NCI-H2081 treated with DMSO at 0.1 percent for 48 hours (cell line): ENCODE measurements at regions not wholly inside any gene's neighbourhood (a gene's known extent, or its start where the extent isn't known, plus 50 kb on each side); places are given as distances from the start of the nearest gene placed in this dataset.
A peak's percentile ranks its signal among the peaks of the same experiment; 100 is the strongest.
"Not testable (repeated sequence)": the region's sequence is repeated elsewhere in the genome, so short reads cannot be mapped to it uniquely, and the experiment has no call there.

Experiments
- DNase-seq: peaks from one replicate; lab custom pipeline; 2025; lab: John Stamatoyannopoulos, UW

DNA sequence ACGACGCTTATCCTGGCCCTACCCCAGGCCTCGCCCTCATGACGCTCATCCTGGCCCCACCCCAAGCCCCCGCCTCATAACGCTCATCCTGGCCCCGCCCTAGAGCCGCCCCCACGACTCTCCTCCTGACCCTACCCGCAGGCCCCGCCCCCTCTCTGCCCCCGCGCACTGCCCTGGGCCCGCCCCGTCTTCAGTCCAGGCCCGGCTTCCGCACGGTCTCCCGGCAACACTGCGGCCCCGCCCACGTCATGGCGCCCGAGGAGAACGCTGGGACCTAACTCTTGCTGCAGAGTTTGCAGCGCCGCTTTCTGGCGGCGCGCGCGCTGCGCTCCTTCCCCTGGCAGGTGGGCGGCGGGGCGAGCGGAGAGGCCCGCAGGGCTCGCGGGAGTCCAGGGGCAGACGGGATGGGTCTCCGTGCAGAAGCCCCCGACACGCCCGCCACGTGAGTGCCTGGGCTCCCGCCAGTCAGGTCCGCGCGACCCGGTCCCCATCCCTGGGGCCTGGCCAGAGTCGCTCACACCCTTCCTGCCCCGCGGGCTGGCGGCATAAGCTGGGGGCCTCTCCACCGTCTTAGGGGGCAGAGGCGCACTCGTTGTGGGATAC, 52.5 kb upstream of the ROPN1B start:
- peak; percentile 76 for DNase-seq

DNA sequence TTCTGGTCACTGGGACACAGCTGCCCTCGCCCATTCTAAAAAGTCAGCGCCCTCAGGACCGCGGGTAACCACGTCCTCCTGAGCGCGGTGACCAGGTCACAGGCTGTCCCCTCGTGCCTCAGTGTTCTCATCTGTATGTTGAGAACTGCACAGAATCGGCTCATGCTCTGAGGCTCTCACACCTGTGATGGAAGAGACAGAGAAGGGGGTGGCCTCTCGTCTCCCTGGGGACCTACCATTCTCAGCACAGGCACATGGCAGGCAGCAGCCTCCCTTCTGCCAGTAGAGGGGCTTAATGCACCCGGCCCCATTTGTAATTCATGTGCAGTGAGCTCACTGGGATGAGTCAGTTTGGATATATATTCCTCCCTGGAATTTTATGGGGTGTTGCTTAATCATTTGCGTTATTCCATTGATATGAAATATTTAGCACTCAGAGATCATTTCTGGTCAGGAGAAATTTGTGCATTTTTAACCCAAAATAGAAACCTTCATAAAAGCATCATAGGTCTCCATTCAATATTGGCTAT, 51.9 kb upstream of the ROPN1B start:
- DNase-seq: not testable (repeated sequence)

DNA sequence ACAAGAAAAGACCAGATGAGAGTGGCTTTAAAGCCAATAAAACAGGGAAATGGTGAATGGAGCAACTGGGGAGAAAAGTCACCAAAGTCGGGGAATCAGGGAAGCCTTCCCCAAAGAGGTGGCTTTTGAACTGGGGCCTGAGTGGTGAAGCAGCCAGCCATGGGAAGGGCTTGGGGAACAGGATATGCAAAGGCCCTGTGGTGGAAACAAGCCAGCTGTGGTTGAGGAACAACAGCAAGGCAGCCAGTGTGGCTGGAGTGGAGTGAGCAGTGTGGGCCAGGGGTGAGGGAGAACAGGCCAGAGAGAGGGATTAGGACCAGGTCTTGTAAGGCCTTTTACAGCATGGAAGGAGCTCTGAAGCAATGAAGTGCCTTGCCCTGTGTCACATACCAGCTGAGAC, 51.0 kb upstream of the ROPN1B start:
- not testable (repeated sequence) for DNase-seq

DNA sequence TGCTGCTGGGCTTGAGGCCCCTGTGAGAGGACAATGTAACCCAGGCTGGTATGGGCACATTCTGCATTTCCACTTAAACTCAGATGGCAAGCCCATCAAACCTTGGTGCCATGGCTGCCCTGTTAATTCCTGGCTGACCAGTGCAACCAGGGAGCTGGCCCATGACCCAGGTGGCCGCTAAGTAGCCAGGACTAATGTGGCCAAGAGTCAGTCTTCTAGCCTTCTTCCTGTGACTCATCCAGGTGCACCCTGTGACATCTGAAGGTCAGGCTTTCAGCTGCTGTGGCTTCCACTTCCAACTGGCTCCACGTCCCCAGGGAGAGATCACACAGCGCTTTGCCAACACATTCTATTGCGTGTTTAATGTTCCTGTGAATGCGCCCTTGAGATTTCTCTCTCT, 50.5 kb upstream of the ROPN1B start:
- DNase-seq: not testable (repeated sequence)

DNA sequence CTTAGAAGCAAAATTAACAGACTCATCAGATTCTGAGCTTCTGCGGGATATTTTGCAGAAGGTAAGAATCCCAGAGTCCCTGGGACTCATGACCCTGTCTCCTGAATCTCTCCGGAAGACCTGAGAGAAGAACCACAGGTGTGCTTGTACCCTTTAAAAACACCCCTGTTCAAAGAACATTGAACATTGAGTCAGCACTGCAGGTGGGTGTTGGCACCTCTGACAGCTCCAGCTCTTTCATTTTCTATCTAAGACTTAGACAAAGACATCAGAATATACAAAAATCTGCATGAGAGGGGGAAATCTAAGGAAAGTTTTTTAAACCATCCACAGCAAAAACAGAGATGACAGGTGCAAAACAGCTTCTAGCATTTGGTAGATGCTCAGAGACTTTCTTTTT, 50.1 kb upstream of the ROPN1B start:
- not testable (repeated sequence) for DNase-seq
